ENCODE measurements at regions not wholly inside any gene's neighbourhood (a gene's known extent, or its start where the extent isn't known, plus 50 kb on each side); places are given as distances from the start of the nearest gene placed in this dataset.
"Not testable (repeated sequence)": the region's sequence is repeated elsewhere in the genome, so short reads cannot be mapped to it uniquely, and the experiment has no call there.

GRCh38 chr4:92234393-92235176 is 69.2 kb upstream of the GRID2 start:
- DNase-seq (ENCODE audit: low read depth) = peak; percentile 98

GRCh38 chr4:92235731-92236130 is 68.0 kb upstream of the GRID2 start:
- DNase-seq (ENCODE audit: low read depth) = no peak

GRCh38 chr4:92236877-92237276 is 66.9 kb upstream of the GRID2 start:
- DNase-seq (ENCODE audit: low read depth) = peak; percentile 34

- DNase-seq (ENCODE audit: low read depth) = no peak
These were observed 66.2 kb upstream of the GRID2 start for GRCh38 chr4:92237559-92237958.

GRCh38 chr4:92241094-92241493 is 62.7 kb upstream of the GRID2 start:
- DNase-seq (ENCODE audit: low read depth) = no peak

GRCh38 chr4:92246384-92246783 is 57.4 kb upstream of the GRID2 start:
- DNase-seq (ENCODE audit: low read depth) = no peak

- no peak for DNase-seq (ENCODE audit: low read depth)
These were observed 54.2 kb upstream of the GRID2 start for GRCh38 chr4:92249541-92249940.

- no peak for DNase-seq (ENCODE audit: low read depth)
These were observed 52.1 kb upstream of the GRID2 start for GRCh38 chr4:92251711-92252110.

GRCh38 chr4:92252358-92252757 is 51.4 kb upstream of the GRID2 start:
- DNase-seq (ENCODE audit: low read depth) = not testable (repeated sequence)

GRCh38 chr4:92252846-92253245 is 50.9 kb upstream of the GRID2 start:
- no peak for DNase-seq (ENCODE audit: low read depth)

- DNase-seq (ENCODE audit: low read depth) = no peak
These were observed 50.2 kb upstream of the GRID2 start for GRCh38 chr4:92253550-92253949.

Measured in non-pigmented ciliary epithelial cell (primary cell).